Heart left ventricle (tissue), 16 donors: ENCODE measurements at regions not wholly inside any gene's neighbourhood (a gene's known extent, or its start where the extent isn't known, plus 50 kb on each side); places are given as distances from the start of the nearest gene placed in this dataset.

ENCODE experiments used
- ATAC-seq, 4 donors: fragments of 200-7000 bp; cut with Tn5 transposase; one replicate each; pipeline ENCODE4 v1.9.1; 2020 to 2022; ENCODE audit warnings: moderate library complexity in 4 of 4, mild to moderate bottlenecking in 3 of 4, moderate number of reproducible peaks in 1 of 4
- DNase-seq, 5 donors: peaks; one replicate each; pipeline ENCODE4 v3.0.0-alpha.2; 2020
- H3K27ac ChIP-seq, 12 donors: fragments of 200-600 bp; sonication (generic) in 4 of 12; one replicate each; pipeline versions ENCODE4 v1.5.0 to v1.8.0; 2016 to 2022; ENCODE audit warnings: mild to moderate bottlenecking in 2 of 12
- H3K27me3 ChIP-seq, 9 donors: fragments of 200-600 bp; sonication (generic) in 2 of 9; one replicate each; pipeline versions ENCODE4 v1.5.1 to v1.8.0; 2016 to 2022; ENCODE audit warnings: mild to moderate bottlenecking in 3 of 9
- H3K36me3 ChIP-seq, 9 donors: fragments of 200-600 bp; sonication (generic) in 2 of 9; one replicate each; pipeline versions ENCODE4 v1.5.0 to v1.8.0; 2018 to 2022; ENCODE audit warnings: mild to moderate bottlenecking in 2 of 9
- H3K4me1 ChIP-seq, 12 donors: fragments of 200-600 bp; sonication (generic) in 4 of 12; one replicate each; pipeline versions ENCODE4 v1.5.0 to v1.8.0; 2016 to 2022; ENCODE audit warnings: mild to moderate bottlenecking in 3 of 12
- H3K4me3 ChIP-seq, 12 donors: fragments of 200-600 bp; sonication (generic) in 4 of 12; one replicate each; pipeline versions ENCODE4 v1.5.0 to v1.8.0; 2017 to 2022; ENCODE audit warnings: mild to moderate bottlenecking in 9 of 12, moderate library complexity in 4 of 12
- H3K9me3 ChIP-seq, 12 donors: fragments of 200-600 bp; sonication (generic) in 4 of 12; one replicate each; pipeline versions ENCODE4 v1.5.0 to v1.8.0; 2016 to 2022; ENCODE audit warnings: mild to moderate bottlenecking in 1 of 12
- CTCF ChIP-seq, 12 donors: fragments of 200-600 bp; sonication (generic) in 4 of 12; IDR thresholded peaks; one replicate each; pipeline versions ENCODE4 v1.5.0 to v1.8.0; 2018 to 2022; ENCODE audit warnings: antibody characterized with exemption in 12 of 12, mild to moderate bottlenecking in 5 of 12
- POLR2A ChIP-seq, 2 donors: fragments of 450-650 bp; IDR thresholded peaks; one replicate each; pipeline ENCODE4 v1.6.1; 2017; ENCODE audit warnings: antibody characterized with exemption in 2 of 2, mild to moderate bottlenecking in 2 of 2, moderate library complexity in 2 of 2
- WGBS, 4 donors: extraction: QIAGEN DNeasy Blood & Tissue Kit in 2 of 4; methylation state at CpG; one replicate each; pipeline versions ENCODE4 v1.1.5 to v1.1.7; 2013 to 2018; 5-methylcytosine and 5-hydroxymethylcytosine counted together
- intact Hi-C, 10 donors: fragments of 100-400 bp; cut with DNase I; formaldehyde crosslinking; loops; one replicate each; pipeline versions ENCODE4 v1.11.1 to v1.14.2; 2022
- donor health status: ischemic (EF 13 %, LVEDD 7.1; RV severe dilation, severe dysfunction).
- donor health status: healthy with polysubstance abuse.
- donor health status: DM: no; HTN: yes; CAD: no.
- donor health status: DM: no; HTN: no; CAD: no.
- donor health status: ischemic (EF 25% LVEDD 6.9; RV normal size, moderate dysfunction).
- donor health status: ischemic (EF 25% LVEDD 5.7; RV mildly dilated, moderate dysfunction).
- donor health status: healthy.
- donor health status: DM: yes; HTN: yes; CAD: no.
- donor health status: ischemic (EF 35%, LVEDD 5.7; RV mildly dilated, moderate dysfunction).
- donor health status: nonischemic (EF 11% LVEDD 7.7; RV severe dilation, severe dysfunction).
- donor health status: DM: yes; HTN: yes; CAD: no.
- donor health status: PGD.
- donor health status: ischemic (EF 29% LVEDD 5.4; RV normal size, mild dysfunction).
- donor health status: nonischemic (EF 23%, LVEDD 6.1; RV moderate dilation, normal function).

GRCh38 chr6:130776287-130776925 lies 50.8 kb upstream of the SMLR1 start:
- intact Hi-C loops, result no loop called here
- no peak overlapping the region for H3K4me3 ChIP-seq
- ATAC-seq (no peak), DNase-seq (no peak)
- H3K4me1 ChIP-seq, result peaks cover 0 to 16% (median 0%) of the 10 kb centered on the region in 12 donors
- no peaks in the 10 kb centered on the region for H3K27me3 ChIP-seq
- TF ChIP-seq CTCF (IDR thresholded peaks at IDR 0.05) (no peak), POLR2A (IDR thresholded peaks at IDR 0.05) (no peak)
- WGBS, 4 donors, result 42 to 55% (median 47%) methylated on average over 3 of the region's 3 CpGs
- no peaks in the 10 kb centered on the region for H3K36me3 ChIP-seq
- H3K9me3 ChIP-seq, result no peaks in the 10 kb centered on the region
- no peak overlapping the region for H3K27ac ChIP-seq
